HCT116 (cell line): ENCODE measurements at regions not wholly inside any gene's neighbourhood (a gene's known extent, or its start where the extent isn't known, plus 50 kb on each side); places are given as distances from the start of the nearest gene placed in this dataset.

ENCODE experiments used
- ATAC-seq: fragments of 200-7000 bp; cut with Tn5 transposase; 2 replicates; pipeline ENCODE4 v1.9.1; 2020; ENCODE audit warnings: mild to moderate bottlenecking, moderate library complexity
- BruUV-seq: library from RNA; stranded (reverse); fragments of 400-500 nt; replicated peaks from 2 replicates; lab custom pipeline; 2021; lab: Mats Ljungman, UMichigan
- CTCF ChIA-PET: fragments of 300-600 bp; sonication (Branson Sonifier 250); formaldehyde crosslinking; loops from one replicate; lab custom pipeline; 2021; ENCODE audit warnings: antibody characterized with exemption; lab: Charles Lee
- POLR2A ChIA-PET: fragments of 300-600, 350-600 bp; sonication (Branson Sonifier 250); formaldehyde crosslinking; loops from one replicate; lab custom pipeline; 2021; ENCODE audit warnings: antibody characterized with exemption; lab: Charles Lee
- RAD21 ChIA-PET, 2 experiments: fragments of 300-600 bp; sonication (Branson Sonifier 250); formaldehyde crosslinking; loops; one replicate each; lab custom pipeline; 2023; ENCODE audit warnings: low total read pairs in 2 of 2; ENCODE audit not compliant: uncharacterized antibody in 2 of 2, unreplicated experiment in 2 of 2, low non-redundant PET in 1 of 2; lab: Charles Lee
- DNase-seq: peaks from one replicate; pipeline ENCODE4 v3.0.0-alpha.2; 2010; ENCODE audit warnings: low read depth, low spot score
- H2AFZ ChIP-seq: fragments of 200-600 bp; shearing (Covaris generic), sonication (generic); 2 replicates; pipeline ENCODE4 v1.6.1; 2017; ENCODE audit warnings: low read depth, mixed run types, mixed read lengths, antibody characterized with exemption, low read length; ENCODE audit not compliant: poor library complexity, severe bottlenecking
- H3K27ac ChIP-seq: 2 replicates; pipeline ENCODE4 v1.5.1; 2012; ENCODE audit warnings: low read depth, low read length
- H3K27me3 ChIP-seq: fragments of 200-600 bp; sonication (generic); 2 replicates; pipeline ENCODE4 v1.6.1; 2016; ENCODE audit warnings: mixed run types, low read length, mixed read lengths; ENCODE audit not compliant: insufficient read depth
- H3K36me3 ChIP-seq, 2 experiments: fragments of 200-500 bp in 1 of 2; fragments of 200-600 bp in 1 of 2; sonication (Bioruptor generic) in 1 of 2; sonication (generic) in 1 of 2; 2 replicates each; pipeline versions ENCODE4 v1.5.1 to v1.6.1; 2014 to 2016; ENCODE audit warnings: low read length in 2 of 2, inconsistent platforms in 1 of 2, mixed read lengths in 1 of 2, mixed run types in 1 of 2; ENCODE audit not compliant: insufficient read depth in 2 of 2, control insufficient read depth in 1 of 2
- H3K4me1 ChIP-seq, 2 experiments: fragments of 200-600 bp in 1 of 2; sonication (generic) in 1 of 2; 2 replicates each; pipeline versions ENCODE4 v1.5.1 to v1.6.1; 2012 to 2017; ENCODE audit warnings: low read length in 2 of 2, inconsistent platforms in 1 of 2, mild to moderate bottlenecking in 1 of 2, mixed read lengths in 1 of 2, mixed run types in 1 of 2, moderate library complexity in 1 of 2; ENCODE audit not compliant: insufficient read depth in 2 of 2, control insufficient read depth in 1 of 2
- H3K4me2 ChIP-seq: fragments of 200-600 bp; sonication (generic); 2 replicates; pipeline ENCODE4 v1.6.1; 2017; ENCODE audit warnings: mixed run types, low read length, mixed read lengths
- H3K4me3 ChIP-seq, 2 experiments: fragments of 200-600 bp in 1 of 2; sonication (generic) in 1 of 2; replicated peaks in 1 of 2; 2 replicates each; pipeline ENCODE4 v1.5.1; 2011 to 2016; ENCODE audit warnings: low read length in 2 of 2, control low read depth in 1 of 2, low read depth in 1 of 2, mild to moderate bottlenecking in 1 of 2, mixed read lengths in 1 of 2, mixed run types in 1 of 2
- H3K79me2 ChIP-seq: fragments of 200-600 bp; sonication (generic); 2 replicates; pipeline ENCODE4 v1.6.1; 2017; ENCODE audit warnings: mild to moderate bottlenecking, mixed run types, low read length, moderate library complexity, mixed read lengths; ENCODE audit not compliant: insufficient read depth
- H3K9ac ChIP-seq: fragments of 200-600 bp; sonication (generic); 2 replicates; pipeline ENCODE4 v1.6.1; 2016; ENCODE audit warnings: low read length, mixed read lengths
- H3K9me2 ChIP-seq: fragments of 200-600 bp; sonication (generic), shearing (Covaris generic); 2 replicates; pipeline ENCODE4 v1.6.1; 2017; ENCODE audit warnings: mixed run types, mild to moderate bottlenecking, moderate library complexity; ENCODE audit not compliant: insufficient read depth
- H3K9me3 ChIP-seq, 2 experiments: fragments of 200-500 bp in 1 of 2; fragments of 200-600 bp in 1 of 2; sonication (Bioruptor generic) in 1 of 2; sonication (generic) in 1 of 2; 2 replicates each; pipeline ENCODE4 v1.6.1; 2014 to 2017; ENCODE audit warnings: low read length in 2 of 2, mixed read lengths in 2 of 2, inconsistent platforms in 1 of 2, low read depth in 1 of 2, mild to moderate bottlenecking in 1 of 2, mixed run types in 1 of 2, moderate library complexity in 1 of 2; ENCODE audit not compliant: control insufficient read depth in 1 of 2, insufficient read depth in 1 of 2
- H4K20me1 ChIP-seq: fragments of 200-600 bp; sonication (generic), shearing (Covaris generic); 2 replicates; pipeline ENCODE4 v1.6.1; 2017; ENCODE audit warnings: mixed run types, mild to moderate bottlenecking, moderate library complexity; ENCODE audit not compliant: insufficient read depth
- CBX3 ChIP-seq: IDR thresholded peaks from 2 replicates; pipeline ENCODE4 v1.6.1; 2012; ENCODE audit warnings: low read depth
- CEBPB ChIP-seq: IDR thresholded peaks from 2 replicates; pipeline ENCODE4 v1.6.1; 2012; ENCODE audit warnings: low read depth
- EGR1 ChIP-seq: IDR thresholded peaks from 2 replicates; pipeline ENCODE4 v1.6.1; 2012; ENCODE audit warnings: low read depth
- ELF1 ChIP-seq: IDR thresholded peaks from 2 replicates; pipeline ENCODE4 v1.6.1; 2012; ENCODE audit warnings: low read depth, borderline replicate concordance
- EZH2 ChIP-seq: fragments of 200-600 bp; sonication (generic); IDR thresholded peaks from 2 replicates; pipeline ENCODE4 v1.6.1; 2017; ENCODE audit warnings: antibody characterized with exemption, mixed run types
- EZH2phosphoT487 ChIP-seq: fragments of 200-600 bp; IDR thresholded peaks from 2 replicates; pipeline ENCODE4 v1.6.1; 2018; ENCODE audit warnings: antibody characterized with exemption, borderline replicate concordance
- FOSL1 ChIP-seq: IDR thresholded peaks from 2 replicates; pipeline ENCODE4 v1.6.1; 2012; ENCODE audit warnings: low read depth
- JUND ChIP-seq: IDR thresholded peaks from 2 replicates; pipeline ENCODE4 v1.6.1; 2012
- POLR2AphosphoS5 ChIP-seq: IDR thresholded peaks from 2 replicates; pipeline ENCODE4 v1.6.1; 2011; ENCODE audit warnings: mild to moderate bottlenecking, low read depth, low read length, moderate library complexity
- RAD21 ChIP-seq: IDR thresholded peaks from 2 replicates; pipeline ENCODE4 v1.6.1; 2012; ENCODE audit warnings: low read depth, mild to moderate bottlenecking
- SIN3A ChIP-seq: IDR thresholded peaks from 2 replicates; pipeline ENCODE4 v1.6.1; 2012; ENCODE audit warnings: low read depth
- SRF ChIP-seq: IDR thresholded peaks from 2 replicates; pipeline ENCODE4 v1.6.1; 2012; ENCODE audit warnings: low read depth
- TCF7L2 ChIP-seq: IDR thresholded peaks from 2 replicates; pipeline ENCODE4 v1.7.0; 2011; ENCODE audit warnings: borderline replicate concordance, inconsistent platforms; ENCODE audit not compliant: insufficient read depth, insufficient read length; ENCODE audit errors: extremely low read depth
- YY1 ChIP-seq: IDR thresholded peaks from 2 replicates; pipeline ENCODE4 v1.6.1; 2011; ENCODE audit warnings: low read length, low read depth, moderate library complexity, mild to moderate bottlenecking; ENCODE audit not compliant: insufficient replicate concordance; ENCODE audit errors: extremely low read depth
- ZFX ChIP-seq: fragments of 450-650 bp; IDR thresholded peaks from 2 replicates; pipeline ENCODE4 v1.6.1; 2017
- ZNF274 ChIP-seq: fragments of 200-500 bp; sonication (Bioruptor generic); IDR thresholded peaks from 2 replicates; pipeline ENCODE4 v1.6.1; 2014; ENCODE audit warnings: mild to moderate bottlenecking, low read depth, low read length, inconsistent platforms
- intact Hi-C: fragments of 100-400 bp; cut with micrococcal nuclease; formaldehyde crosslinking; loops from 2 replicates; pipeline ENCODE4 v1.10.0; 2022
- TF ChIP-seq, protein P1 (sequence below), 3 experiments: fragments of 200-600 bp in 1 of 3; sonication (generic) in 1 of 3; IDR thresholded peaks in 2 of 3; conservative IDR thresholded peaks in 1 of 3; 2 replicates each; pipeline ENCODE4 v1.5.1; 2012 to 2017; ENCODE audit warnings: low read depth in 2 of 3, low read length in 2 of 3, antibody characterized with exemption in 1 of 3, borderline replicate concordance in 1 of 3, control low read depth in 1 of 3, mild to moderate bottlenecking in 1 of 3, mixed read lengths in 1 of 3, mixed run types in 1 of 3, moderate library complexity in 1 of 3; ENCODE audit not compliant: insufficient read depth in 1 of 3
- TF ChIP-seq, protein P2 (sequence below): IDR thresholded peaks from 2 replicates; pipeline ENCODE4 v1.6.1; 2011; ENCODE audit warnings: mild to moderate bottlenecking, low read length, moderate library complexity; ENCODE audit not compliant: insufficient replicate concordance; ENCODE audit errors: extremely low read depth
- TF ChIP-seq, protein P3 (sequence below): IDR thresholded peaks from 2 replicates; pipeline ENCODE4 v1.6.1; 2012

DNA sequence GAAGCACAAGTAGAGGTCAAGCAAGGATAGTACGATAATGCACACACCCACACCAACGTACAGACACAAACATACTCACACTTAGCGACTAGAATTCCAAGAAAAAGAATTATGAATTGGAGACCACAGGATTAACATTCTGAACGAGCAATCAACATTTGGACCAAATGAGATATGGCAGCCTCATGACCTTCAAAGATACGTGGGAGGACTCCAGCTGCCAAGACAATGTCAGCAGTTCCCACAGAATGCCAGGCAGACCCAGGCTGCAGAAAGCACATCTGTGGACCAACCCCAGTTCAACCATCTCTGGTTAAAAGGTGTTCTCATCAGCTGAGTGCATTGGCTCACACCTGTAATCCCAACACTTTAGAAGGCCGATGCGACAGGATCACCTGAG lies 187.6 kb upstream of the GRAMD2B start:
- H4K20me1 ChIP-seq, result no peaks in the 10 kb centered on the region
- H3K4me1 ChIP-seq, result no peaks in the 10 kb centered on the region
- H3K9ac ChIP-seq, result no peak overlapping the region
- ChIA-PET RAD21 (no interaction called here), CTCF (interaction anchor here (0.6 to 1.0 kb wide), 2 partner anchors 359 to 367 kb away, joined by 3 read pairs; partner anchors contain the start of gene ALDH7A1), POLR2A (no interaction called here)
- ATAC-seq, result no peak
- no peak overlapping the region for H3K4me3 ChIP-seq
- no TSS peak for BruUV-seq
- no peak overlapping the region for H3K4me2 ChIP-seq
- intact Hi-C loops, result loop anchor here (10.0 kb wide), 1 partner anchor 299 kb away; no protein-coding TSS in a partner anchor
- H3K79me2 ChIP-seq, result no peaks in the 10 kb centered on the region
- H3K27me3 ChIP-seq, result no peaks in the 10 kb centered on the region
- no peaks in the 10 kb centered on the region for H3K9me2 ChIP-seq
- DNase-seq, result no peak
- TF ChIP-seq FOSL1, result no peak
- TF ChIP-seq, all 23 proteins: peak for 0
- Histone ChIP-seq H3K27ac (no peak overlapping the region), H3K36me3 (no peaks in the 10 kb centered on the region), H2AFZ (no peak overlapping the region), H3K9me3 (no peaks in the 10 kb centered on the region)

DNA sequence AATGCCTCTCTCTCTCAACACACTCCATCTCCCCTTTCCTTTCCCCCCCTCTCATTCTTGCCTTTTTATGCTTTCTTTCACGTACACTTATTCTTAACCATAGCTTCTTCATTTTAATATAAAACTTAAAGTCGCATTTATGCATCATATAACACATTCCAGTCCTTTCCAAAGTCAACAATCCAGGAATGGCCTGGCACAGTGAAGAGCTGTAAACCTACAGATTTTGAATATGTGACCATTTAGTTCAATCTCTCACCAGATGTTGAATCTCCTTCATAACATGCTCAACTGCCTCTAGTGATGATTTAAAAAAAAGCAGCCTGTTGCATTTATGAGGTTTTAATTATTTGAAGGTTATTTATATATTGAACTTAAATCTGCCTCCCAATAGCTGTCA lies 186.2 kb upstream of the GRAMD2B start:
- Histone ChIP-seq H3K27me3 (no peaks in the 10 kb centered on the region), H3K9ac (no peak overlapping the region), H3K4me3 (no peak overlapping the region), H3K4me2 (no peak overlapping the region), H3K27ac (no peak overlapping the region), H3K36me3 (no peaks in the 10 kb centered on the region), H3K9me3 (no peaks in the 10 kb centered on the region), H3K4me1 (no peaks in the 10 kb centered on the region), H3K9me2 (no peaks in the 10 kb centered on the region), H4K20me1 (no peaks in the 10 kb centered on the region), H3K79me2 (no peaks in the 10 kb centered on the region), H2AFZ (no peak overlapping the region)
- BruUV-seq, result no TSS peak
- CTCF ChIA-PET, result no interaction called here
- intact Hi-C loops, result loop anchor here (10.0 kb wide), 1 partner anchor 298 kb away; no protein-coding TSS in a partner anchor
- DNase-seq (no peak), ATAC-seq (no peak)
- POLR2A ChIA-PET, result no interaction called here
- RAD21 ChIA-PET, result no interaction called here
- no peak for TF ChIP-seq YY1
- TF ChIP-seq POLR2AphosphoS5, result no peak
- TF ChIP-seq, protein P1, sequence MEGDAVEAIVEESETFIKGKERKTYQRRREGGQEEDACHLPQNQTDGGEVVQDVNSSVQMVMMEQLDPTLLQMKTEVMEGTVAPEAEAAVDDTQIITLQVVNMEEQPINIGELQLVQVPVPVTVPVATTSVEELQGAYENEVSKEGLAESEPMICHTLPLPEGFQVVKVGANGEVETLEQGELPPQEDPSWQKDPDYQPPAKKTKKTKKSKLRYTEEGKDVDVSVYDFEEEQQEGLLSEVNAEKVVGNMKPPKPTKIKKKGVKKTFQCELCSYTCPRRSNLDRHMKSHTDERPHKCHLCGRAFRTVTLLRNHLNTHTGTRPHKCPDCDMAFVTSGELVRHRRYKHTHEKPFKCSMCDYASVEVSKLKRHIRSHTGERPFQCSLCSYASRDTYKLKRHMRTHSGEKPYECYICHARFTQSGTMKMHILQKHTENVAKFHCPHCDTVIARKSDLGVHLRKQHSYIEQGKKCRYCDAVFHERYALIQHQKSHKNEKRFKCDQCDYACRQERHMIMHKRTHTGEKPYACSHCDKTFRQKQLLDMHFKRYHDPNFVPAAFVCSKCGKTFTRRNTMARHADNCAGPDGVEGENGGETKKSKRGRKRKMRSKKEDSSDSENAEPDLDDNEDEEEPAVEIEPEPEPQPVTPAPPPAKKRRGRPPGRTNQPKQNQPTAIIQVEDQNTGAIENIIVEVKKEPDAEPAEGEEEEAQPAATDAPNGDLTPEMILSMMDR (IDR thresholded peaks at IDR 0.05 in 2 of 3, conservative IDR thresholded peaks at IDR 0.05 in 1 of 3; ENCODE audit: borderline replicate concordance in 1 of 3, insufficient read depth in 1 of 3, low read depth in 2 of 3, low read length in 2 of 3), result no peak
- no peak for TF ChIP-seq ELF1
- TF ChIP-seq SIN3A, result no peak
- TF ChIP-seq EZH2, result no peak
- no peak for TF ChIP-seq TCF7L2
- no peak for TF ChIP-seq EGR1
- no peak for TF ChIP-seq JUND
- TF ChIP-seq EZH2phosphoT487, result no peak
- TF ChIP-seq, protein P2, sequence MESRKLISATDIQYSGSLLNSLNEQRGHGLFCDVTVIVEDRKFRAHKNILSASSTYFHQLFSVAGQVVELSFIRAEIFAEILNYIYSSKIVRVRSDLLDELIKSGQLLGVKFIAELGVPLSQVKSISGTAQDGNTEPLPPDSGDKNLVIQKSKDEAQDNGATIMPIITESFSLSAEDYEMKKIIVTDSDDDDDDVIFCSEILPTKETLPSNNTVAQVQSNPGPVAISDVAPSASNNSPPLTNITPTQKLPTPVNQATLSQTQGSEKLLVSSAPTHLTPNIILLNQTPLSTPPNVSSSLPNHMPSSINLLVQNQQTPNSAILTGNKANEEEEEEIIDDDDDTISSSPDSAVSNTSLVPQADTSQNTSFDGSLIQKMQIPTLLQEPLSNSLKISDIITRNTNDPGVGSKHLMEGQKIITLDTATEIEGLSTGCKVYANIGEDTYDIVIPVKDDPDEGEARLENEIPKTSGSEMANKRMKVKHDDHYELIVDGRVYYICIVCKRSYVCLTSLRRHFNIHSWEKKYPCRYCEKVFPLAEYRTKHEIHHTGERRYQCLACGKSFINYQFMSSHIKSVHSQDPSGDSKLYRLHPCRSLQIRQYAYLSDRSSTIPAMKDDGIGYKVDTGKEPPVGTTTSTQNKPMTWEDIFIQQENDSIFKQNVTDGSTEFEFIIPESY, result no peak
- TF ChIP-seq ZNF274, result no peak
- TF ChIP-seq CBX3, result no peak
- TF ChIP-seq RAD21, result no peak
- TF ChIP-seq SRF, result no peak
- TF ChIP-seq ZFX, result no peak
- TF ChIP-seq, protein P3, sequence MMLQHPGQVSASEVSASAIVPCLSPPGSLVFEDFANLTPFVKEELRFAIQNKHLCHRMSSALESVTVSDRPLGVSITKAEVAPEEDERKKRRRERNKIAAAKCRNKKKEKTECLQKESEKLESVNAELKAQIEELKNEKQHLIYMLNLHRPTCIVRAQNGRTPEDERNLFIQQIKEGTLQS, result no peak
- TF ChIP-seq CEBPB, result no peak
